GM19397 (cell line): ENCODE measurements at regions not wholly inside any gene's neighbourhood (a gene's known extent, or its start where the extent isn't known, plus 50 kb on each side); places are given as distances from the start of the nearest gene placed in this dataset.

Source experiments
- ATAC-seq: cut with Tn5 transposase; IDR thresholded peaks from one replicate; pipeline ENCODE4 v1.9.1; 2021; ENCODE audit warnings: mild to moderate bottlenecking, moderate library complexity; ENCODE audit not compliant: unreplicated experiment

DNA sequence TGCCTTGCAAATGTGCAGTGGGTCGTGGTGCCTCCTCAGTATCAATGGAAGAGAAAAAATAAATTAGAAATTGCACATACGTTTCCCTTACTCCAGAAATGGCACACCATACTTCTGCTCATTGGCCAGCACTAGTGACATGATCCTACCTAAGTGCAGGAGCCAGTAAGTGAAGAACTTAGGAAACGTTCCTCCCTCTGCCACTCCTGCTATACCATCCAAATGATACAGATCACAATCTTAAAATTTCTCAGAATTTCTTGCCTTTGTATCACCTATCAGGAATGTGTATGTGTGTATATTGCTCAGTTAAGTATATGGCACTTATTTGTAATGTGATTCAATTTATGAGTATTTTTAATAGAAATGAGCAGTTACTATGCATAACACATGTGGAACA, 237.0 kb upstream of the UBE2E3 start:
- no peak for ATAC-seq

- no peak for ATAC-seq
Observed at GRCh38 chr2:180742801-180743200, 237.6 kb upstream of the UBE2E3 start.

- no peak for ATAC-seq
Observed at GRCh38 chr2:180739070-180739469, 241.3 kb upstream of the UBE2E3 start.

DNA sequence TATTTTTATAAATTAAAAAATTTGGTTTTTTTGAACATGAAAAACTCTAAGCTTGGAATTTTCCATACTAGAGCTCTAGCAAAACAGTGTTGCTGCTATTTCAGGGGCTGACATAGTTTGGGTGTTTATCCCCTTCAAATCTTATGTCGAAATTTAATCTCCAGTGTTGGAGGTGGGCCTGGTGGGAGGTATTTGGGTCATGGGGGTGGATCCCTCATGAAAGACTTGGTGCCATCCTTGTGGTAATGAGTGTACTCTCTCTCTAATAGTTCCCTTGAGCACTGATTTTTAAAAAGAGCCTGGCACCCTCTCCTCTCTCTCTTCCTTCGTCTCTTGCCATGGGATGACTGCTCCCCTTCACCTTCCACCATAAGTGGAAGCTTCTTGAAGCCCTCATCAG, 244.6 kb upstream of the UBE2E3 start:
- no peak for ATAC-seq

DNA sequence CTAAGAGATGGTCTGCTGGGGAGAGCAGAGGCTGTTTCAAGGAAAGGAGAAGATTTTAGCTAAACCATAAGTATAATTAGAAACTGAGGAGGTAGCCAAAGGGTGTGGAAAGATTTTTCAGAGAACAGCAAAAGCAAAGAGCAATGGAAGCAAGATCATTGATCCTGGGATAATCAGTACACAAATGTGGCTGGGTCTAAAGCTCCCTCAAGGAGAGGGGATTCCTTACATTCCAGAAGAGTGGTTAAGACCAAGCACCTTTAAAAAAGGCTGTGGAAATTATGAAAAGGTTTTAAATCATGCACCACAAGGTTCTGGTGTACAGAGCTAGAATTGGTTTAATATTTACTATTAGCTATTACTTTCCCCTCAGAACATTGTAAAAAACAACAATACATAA, 246.0 kb upstream of the UBE2E3 start:
- ATAC-seq: no peak

DNA sequence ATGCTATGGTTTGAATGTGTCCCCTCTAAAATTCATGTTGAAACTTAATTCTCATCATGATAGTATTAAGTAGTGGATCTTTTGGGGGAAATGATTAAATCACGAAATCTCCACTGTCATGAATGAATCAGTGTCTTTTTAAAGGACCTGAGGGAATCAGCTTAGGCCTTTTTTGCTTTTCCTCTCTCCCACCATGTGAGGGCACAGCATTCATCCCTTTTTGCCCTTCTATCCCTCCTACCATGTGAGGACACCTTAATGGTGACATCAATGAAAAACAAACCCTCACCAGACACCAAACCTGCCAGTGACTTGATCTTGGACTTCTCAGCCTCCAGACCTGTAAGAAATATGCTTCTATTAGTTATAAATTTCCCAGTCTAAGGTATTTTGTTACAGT, 247.1 kb upstream of the UBE2E3 start:
- no peak for ATAC-seq

DNA sequence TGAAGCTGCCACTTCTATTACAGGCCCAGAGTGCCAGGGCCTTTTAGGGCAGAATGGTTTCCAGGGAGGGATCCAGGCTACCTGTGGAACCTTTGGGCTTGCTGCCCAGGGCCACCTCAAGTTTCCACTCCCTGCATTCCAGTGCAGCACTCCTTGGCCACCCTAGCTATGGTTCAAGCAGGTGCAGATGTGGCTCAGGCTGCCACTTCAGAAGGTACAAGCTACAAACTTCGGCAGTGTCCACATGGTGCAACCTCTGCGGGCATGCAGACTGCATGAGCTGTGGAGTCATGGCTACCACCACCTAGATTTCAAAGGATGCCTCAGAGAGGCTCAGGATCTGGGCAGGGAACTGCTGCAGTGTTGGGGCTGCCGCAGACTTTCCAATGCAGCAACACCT, 248.1 kb upstream of the UBE2E3 start:
- ATAC-seq: no peak

GRCh38 chr2:180730976-180731375, 249.4 kb upstream of the UBE2E3 start:
- ATAC-seq: no peak

- ATAC-seq: no peak
Observed at GRCh38 chr2:180728928-180729559, 251.4 kb upstream of the UBE2E3 start.

- no peak for ATAC-seq
Observed at GRCh38 chr2:180723712-180724111, 256.7 kb upstream of the UBE2E3 start.

DNA sequence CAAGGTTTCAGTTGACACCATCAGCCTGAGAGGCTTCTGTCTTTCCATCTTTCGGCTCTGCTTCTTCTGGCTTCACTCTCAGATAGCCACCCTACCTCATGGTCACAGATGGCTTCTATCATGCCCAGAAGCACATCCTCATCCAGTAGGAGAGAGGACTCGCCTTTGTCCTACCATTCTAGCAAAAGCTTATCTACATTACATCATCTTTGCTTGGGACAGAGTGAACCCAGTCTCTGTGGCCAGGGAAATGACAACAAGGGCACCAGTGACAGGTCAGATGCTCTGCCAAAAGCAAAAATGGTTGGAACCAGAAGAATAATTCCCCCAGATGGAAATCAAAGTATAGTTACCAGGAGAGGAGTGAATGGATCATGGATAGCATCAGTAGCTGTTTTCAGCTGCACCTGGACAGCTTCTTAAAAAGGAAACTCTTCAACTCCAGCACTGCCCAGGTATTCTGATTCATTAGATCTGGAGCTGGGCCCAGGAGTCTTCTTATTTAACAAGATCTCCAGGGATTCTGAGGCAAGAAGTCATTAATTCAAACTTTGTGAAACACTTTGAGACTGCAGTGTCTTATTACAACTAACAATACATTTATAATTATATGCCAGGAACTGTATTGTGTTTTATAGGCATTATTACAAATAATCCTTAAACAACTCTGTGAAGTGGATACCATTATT, 257.7 kb upstream of the UBE2E3 start:
- no peak for ATAC-seq

DNA sequence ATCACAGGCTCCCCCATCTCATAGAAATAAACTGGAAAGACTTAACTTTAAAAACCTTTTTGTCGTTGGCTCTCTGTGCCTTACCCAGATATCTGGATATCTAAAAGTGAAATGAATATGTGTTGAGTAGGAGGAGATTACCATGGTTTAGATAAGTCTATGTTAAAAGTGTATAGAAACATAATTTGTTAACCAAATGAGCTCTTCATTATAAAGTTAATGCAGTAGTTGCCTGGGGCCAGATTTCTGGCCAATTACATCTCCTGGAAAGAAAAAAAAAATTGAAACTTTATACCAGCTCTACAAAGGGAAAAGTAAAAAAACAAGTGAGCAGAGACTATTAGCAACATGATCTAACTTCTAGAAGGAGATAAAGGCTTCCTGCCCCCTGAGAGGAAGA, 259.6 kb upstream of the UBE2E3 start:
- no peak for ATAC-seq

DNA sequence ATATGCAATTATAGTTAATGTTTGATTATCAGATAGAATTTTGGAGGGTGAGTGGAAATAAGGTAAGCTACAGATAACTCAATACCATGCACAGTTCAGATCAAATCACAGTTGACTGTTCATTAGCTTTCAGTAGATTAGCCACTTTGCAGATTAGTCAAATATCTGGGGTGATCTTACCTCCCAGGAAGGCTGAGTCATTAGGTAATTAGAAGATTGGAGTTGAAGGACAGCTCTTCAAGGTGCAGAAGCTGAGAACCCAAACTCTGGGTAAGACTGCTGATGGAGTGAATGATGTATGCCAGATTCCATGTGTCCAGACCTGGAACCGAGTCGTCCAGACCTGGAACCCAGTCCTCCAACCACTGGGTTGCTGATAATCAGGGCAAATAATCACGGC, 262.8 kb upstream of the UBE2E3 start:
- no peak for ATAC-seq

- ATAC-seq: no peak
Observed at GRCh38 chr2:180716186-180717180, 263.9 kb upstream of the UBE2E3 start.

- ATAC-seq: no peak
Observed at GRCh38 chr2:180715044-180715443, 265.4 kb upstream of the UBE2E3 start.

DNA sequence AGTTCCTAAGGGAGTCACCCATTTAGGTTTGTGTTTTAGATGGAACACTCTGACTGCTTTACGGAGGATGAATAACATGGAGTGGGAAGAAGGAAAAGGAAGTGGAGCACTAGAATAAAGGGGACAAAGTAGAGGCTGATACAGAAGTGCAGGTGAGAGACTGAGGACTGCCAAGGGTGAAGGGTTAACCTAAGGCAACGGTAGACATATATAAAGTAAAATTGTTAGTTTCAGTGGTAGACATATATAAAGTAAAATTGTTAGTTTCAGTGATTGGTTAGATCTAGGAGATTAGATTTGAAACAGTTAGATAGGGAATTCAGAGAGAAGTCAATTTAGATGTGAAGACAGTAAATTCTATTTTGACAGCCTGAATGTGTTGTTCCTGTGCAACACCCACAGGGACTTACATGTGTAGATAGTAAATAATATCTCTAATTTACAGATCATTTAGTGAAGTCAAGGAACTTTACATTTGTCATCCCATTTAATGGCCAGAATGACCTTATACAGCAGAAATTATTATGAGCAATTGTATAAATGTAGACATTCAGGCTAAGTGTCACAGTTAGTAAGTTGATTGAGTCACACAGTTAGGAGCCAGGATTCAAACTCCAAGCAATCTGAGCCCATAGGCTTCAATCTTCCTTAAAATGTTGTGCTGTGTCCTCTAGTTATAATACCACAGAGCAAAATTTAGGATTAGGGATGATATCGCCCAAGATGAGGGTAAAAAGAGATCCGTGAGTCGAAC, 270.8 kb upstream of the UBE2E3 start:
- no peak for ATAC-seq

- no peak for ATAC-seq
Observed at GRCh38 chr2:180707884-180708205, 272.6 kb upstream of the UBE2E3 start.

GRCh38 chr2:180707175-180707883, 273.1 kb upstream of the UBE2E3 start:
- no peak for ATAC-seq

DNA sequence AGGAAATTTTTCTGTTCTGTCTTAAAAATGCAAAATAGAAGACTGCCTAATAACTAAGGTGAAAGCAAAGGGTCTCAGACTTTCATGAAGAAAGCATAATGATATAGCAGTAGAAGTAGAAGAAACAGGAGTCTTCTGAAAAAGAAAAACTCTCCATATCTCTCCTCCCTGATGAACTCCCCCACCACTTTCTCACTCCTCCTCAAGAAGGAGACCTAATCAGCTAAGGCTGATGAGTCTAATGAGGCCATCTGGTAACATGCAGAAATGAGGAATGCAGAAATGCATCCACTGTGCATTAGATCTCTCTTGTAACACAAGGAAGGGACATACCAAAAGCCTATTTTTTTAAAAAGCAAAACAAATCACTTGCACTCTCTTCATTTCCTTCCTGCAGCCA, 273.7 kb upstream of the UBE2E3 start:
- no peak for ATAC-seq

DNA sequence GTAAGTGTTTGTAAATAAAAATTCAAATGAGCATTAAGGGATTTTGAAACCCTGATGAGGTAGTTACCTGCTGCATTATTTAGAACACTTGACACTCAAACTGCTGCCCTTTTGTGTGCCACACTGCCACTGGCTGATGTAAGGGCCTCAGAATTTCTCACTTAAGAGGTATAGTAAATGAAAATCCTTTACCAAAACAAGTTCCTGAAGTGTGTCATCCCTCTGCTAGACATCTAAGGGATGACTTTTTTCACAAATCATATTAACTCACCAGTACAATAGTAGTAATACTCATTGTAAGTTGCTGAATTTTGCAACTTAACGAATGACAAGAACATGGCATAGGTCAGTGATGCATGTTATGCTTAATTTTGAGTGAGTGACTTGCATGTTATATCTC, 274.9 kb upstream of the UBE2E3 start:
- no peak for ATAC-seq

GRCh38 chr2:180705122-180705521, 275.3 kb upstream of the UBE2E3 start:
- ATAC-seq: no peak
